Neuronal stem cell (in vitro differentiated cells): ENCODE measurements at regions not wholly inside any gene's neighbourhood (a gene's known extent, or its start where the extent isn't known, plus 50 kb on each side); places are given as distances from the start of the nearest gene placed in this dataset.

Source experiments
- DNase-seq: peaks from one replicate; pipeline ENCODE4 v3.0.0-alpha.2; 2013; ENCODE audit warnings: low spot score
- H2AFZ ChIP-seq: one replicate; pipeline ENCODE4 v1.6.1; 2013; ENCODE audit warnings: mild to moderate bottlenecking, low read length, inconsistent platforms
- H2AK5ac ChIP-seq: 2 replicates; pipeline ENCODE4 v1.6.1; 2013; ENCODE audit warnings: low read depth, mild to moderate bottlenecking, inconsistent platforms, low read length, moderate library complexity, mixed read lengths
- H2BK120ac ChIP-seq: 2 replicates; pipeline ENCODE4 v1.6.1; 2013; ENCODE audit warnings: low read depth, mild to moderate bottlenecking, inconsistent platforms, low read length, moderate library complexity, mixed read lengths
- H2BK12ac ChIP-seq: one replicate; pipeline ENCODE4 v1.6.1; 2013; ENCODE audit warnings: low read length, inconsistent platforms
- H2BK15ac ChIP-seq: 2 replicates; pipeline ENCODE4 v1.6.1; 2013; ENCODE audit warnings: mild to moderate bottlenecking, low read length, inconsistent platforms, mixed read lengths
- H2BK5ac ChIP-seq: one replicate; pipeline ENCODE4 v1.6.1; 2013; ENCODE audit warnings: inconsistent platforms, mild to moderate bottlenecking, low read length, moderate library complexity
- H3K14ac ChIP-seq: one replicate; pipeline ENCODE4 v1.6.1; 2013; ENCODE audit warnings: low read length, inconsistent platforms
- H3K18ac ChIP-seq: 2 replicates; pipeline ENCODE4 v1.6.1; 2013; ENCODE audit warnings: low read length, inconsistent platforms
- H3K23ac ChIP-seq: 2 replicates; pipeline ENCODE4 v1.6.1; 2013; ENCODE audit warnings: low read depth, mild to moderate bottlenecking, mixed read lengths, low read length, inconsistent platforms; ENCODE audit not compliant: poor library complexity
- H3K27ac ChIP-seq: replicated peaks from 3 replicates; pipeline ENCODE4 v1.5.1; 2013; ENCODE audit warnings: low read length, inconsistent platforms
- H3K27me3 ChIP-seq, 3 experiments: 2 replicates each; pipeline ENCODE4 v1.6.1; 2013; ENCODE audit warnings: low read length in 3 of 3, mild to moderate bottlenecking in 2 of 3, inconsistent platforms in 1 of 3, low read depth in 1 of 3, mixed read lengths in 1 of 3, moderate library complexity in 1 of 3; ENCODE audit not compliant: control insufficient read depth in 3 of 3, insufficient read depth in 3 of 3
- H3K36me3 ChIP-seq, 2 donors: replicated peaks in 1 of 2; 2 replicates each; pipeline ENCODE4 v1.6.1; 2013; ENCODE audit warnings: low read length in 2 of 2; ENCODE audit not compliant: control insufficient read depth in 2 of 2, insufficient read depth in 2 of 2
- H3K4ac ChIP-seq: 2 replicates; pipeline ENCODE4 v1.6.1; 2013; ENCODE audit warnings: inconsistent platforms, mild to moderate bottlenecking, low read length, moderate library complexity
- H3K4me1 ChIP-seq, 2 donors: 1 replicate in 1 of 2; 2 replicates in 1 of 2; pipeline ENCODE4 v1.6.1; 2013; ENCODE audit warnings: low read length in 2 of 2, low read depth in 1 of 2; ENCODE audit not compliant: control insufficient read depth in 2 of 2, insufficient read depth in 1 of 2
- H3K4me2 ChIP-seq: one replicate; pipeline ENCODE4 v1.6.1; 2013; ENCODE audit warnings: mild to moderate bottlenecking, low read length, inconsistent platforms; ENCODE audit not compliant: insufficient read depth, poor library complexity, severe bottlenecking
- H3K4me3 ChIP-seq, 2 donors: 2 replicates each; pipeline ENCODE4 v1.5.1; 2013; ENCODE audit warnings: low read length in 2 of 2, mild to moderate bottlenecking in 2 of 2, inconsistent platforms in 1 of 2, moderate library complexity in 1 of 2
- H3K79me1 ChIP-seq: one replicate; pipeline ENCODE4 v1.6.1; 2013; ENCODE audit warnings: low read depth, mild to moderate bottlenecking, inconsistent platforms, low read length, moderate library complexity
- H3K9ac ChIP-seq: one replicate; pipeline ENCODE4 v1.6.1; 2013; ENCODE audit warnings: mild to moderate bottlenecking, low read depth, low read length, inconsistent platforms; ENCODE audit not compliant: poor library complexity
- H3K9me3 ChIP-seq, 2 donors: replicated peaks in 1 of 2; 2 replicates each; pipeline versions ENCODE3 to v1.6.1; 2013; ENCODE audit warnings: low read length in 2 of 2, mild to moderate bottlenecking in 2 of 2, inconsistent platforms in 1 of 2, low read depth in 1 of 2, mixed read lengths in 1 of 2, moderate library complexity in 1 of 2; ENCODE audit not compliant: control insufficient read depth in 2 of 2, insufficient read depth in 1 of 2
- H4K8ac ChIP-seq: one replicate; pipeline ENCODE4 v1.6.1; 2013; ENCODE audit warnings: low read depth, mild to moderate bottlenecking, inconsistent platforms, low read length, moderate library complexity
- H4K91ac ChIP-seq: one replicate; pipeline ENCODE4 v1.6.1; 2013; ENCODE audit warnings: low read length, low read depth, mild to moderate bottlenecking, inconsistent platforms; ENCODE audit not compliant: poor library complexity
- WGBS, 2 donors: extraction: QIAGEN DNeasy Blood & Tissue Kit; methylation state at CpG; one replicate each; pipeline ENCODE4 v1.1.7; 2013; ENCODE audit warnings: missing lambda C conversion rate in 2 of 2, mixed read lengths in 1 of 2; ENCODE audit not compliant: insufficient read length in 2 of 2, insufficient replicate concordance in 1 of 2; ENCODE audit errors: extremely low coverage in 2 of 2; 5-methylcytosine and 5-hydroxymethylcytosine counted together

- Histone ChIP-seq H3K27ac (no peak overlapping the region), H3K14ac (no peak overlapping the region), H3K23ac (no peak overlapping the region), H3K4me3 (no peak overlapping the region), H3K36me3 (no peaks in the 10 kb centered on the region), H3K9me3 (no peaks in the 10 kb centered on the region), H4K8ac (no peak overlapping the region), H2BK5ac (no peak overlapping the region), H3K27me3 (no peaks in the 10 kb centered on the region), H2AFZ (no peak overlapping the region), H3K4me1 (no peaks in the 10 kb centered on the region), H3K79me1 (no peaks in the 10 kb centered on the region), H3K18ac (no peak overlapping the region), H2BK120ac (no peak overlapping the region), H3K4ac (no peak overlapping the region), H4K91ac (no peak overlapping the region), H3K4me2 (no peak overlapping the region), H3K9ac (no peak overlapping the region), H2BK15ac (no peak overlapping the region), H2AK5ac (no peak overlapping the region), H2BK12ac (no peak overlapping the region)
- WGBS, 2 donors, result no CpG with 5 or more reads among the region's 6 CpGs
- DNase-seq, result no peak
These were observed 715.5 kb upstream of the PTPRD start for GRCh38 chr9:11328326-11328725.

DNA sequence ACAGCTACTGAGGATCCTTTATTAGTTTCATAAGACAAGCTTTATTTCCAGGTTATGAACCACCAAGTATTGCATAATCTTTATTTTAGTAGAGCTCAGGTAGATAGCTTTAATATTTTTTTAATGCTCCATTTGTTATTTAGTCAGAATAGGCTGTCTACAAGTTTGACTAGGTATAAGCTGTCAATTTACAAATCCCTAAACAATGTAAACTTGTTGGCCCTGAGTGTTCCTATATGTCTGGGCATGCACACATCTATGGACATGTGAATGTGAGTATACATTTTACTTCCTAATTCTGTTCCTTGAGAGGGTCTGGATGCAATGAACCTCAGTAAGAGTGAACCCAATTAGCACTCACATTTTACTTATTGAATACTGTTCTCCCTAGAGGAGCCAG, 722.2 kb upstream of the PTPRD start:
- Histone ChIP-seq H3K4ac (no peak overlapping the region), H2BK12ac (no peak overlapping the region), H2AFZ (no peak overlapping the region), H2BK120ac (no peak overlapping the region), H4K8ac (no peak overlapping the region), H3K4me3 (no peak overlapping the region), H3K79me1 (no peaks in the 10 kb centered on the region), H3K27ac (no peak overlapping the region), H3K36me3 (no peaks in the 10 kb centered on the region), H2AK5ac (no peak overlapping the region), H2BK15ac (no peak overlapping the region), H2BK5ac (no peak overlapping the region), H4K91ac (no peak overlapping the region), H3K27me3 (no peaks in the 10 kb centered on the region), H3K9ac (no peak overlapping the region), H3K4me2 (no peak overlapping the region), H3K14ac (no peak overlapping the region), H3K23ac (no peak overlapping the region), H3K18ac (no peak overlapping the region), H3K4me1 (no peaks in the 10 kb centered on the region), H3K9me3 (no peaks in the 10 kb centered on the region)
- no peak for DNase-seq

GRCh38 chr9:11338130-11338529, 725.3 kb upstream of the PTPRD start:
- H2BK12ac ChIP-seq, result no peak overlapping the region
- WGBS, 2 donors, result no CpG with 5 or more reads among the region's 1 CpG
- no peak overlapping the region for H2BK15ac ChIP-seq
- H3K27me3 ChIP-seq, result no peaks in the 10 kb centered on the region
- no peak overlapping the region for H3K4me2 ChIP-seq
- no peak overlapping the region for H2AFZ ChIP-seq
- no peaks in the 10 kb centered on the region for H3K79me1 ChIP-seq
- DNase-seq, result no peak
- no peak overlapping the region for H2AK5ac ChIP-seq
- no peak overlapping the region for H4K91ac ChIP-seq
- H3K4me3 ChIP-seq, result no peak overlapping the region
- H2BK5ac ChIP-seq, result no peak overlapping the region
- no peak overlapping the region for H3K27ac ChIP-seq
- H3K9ac ChIP-seq, result no peak overlapping the region
- no peak overlapping the region for H3K14ac ChIP-seq
- no peaks in the 10 kb centered on the region for H3K36me3 ChIP-seq
- no peak overlapping the region for H4K8ac ChIP-seq
- H3K18ac ChIP-seq, result no peak overlapping the region
- no peaks in the 10 kb centered on the region for H3K9me3 ChIP-seq
- H3K4ac ChIP-seq, result no peak overlapping the region
- H2BK120ac ChIP-seq, result no peak overlapping the region
- H3K4me1 ChIP-seq, result no peaks in the 10 kb centered on the region
- no peak overlapping the region for H3K23ac ChIP-seq

DNA sequence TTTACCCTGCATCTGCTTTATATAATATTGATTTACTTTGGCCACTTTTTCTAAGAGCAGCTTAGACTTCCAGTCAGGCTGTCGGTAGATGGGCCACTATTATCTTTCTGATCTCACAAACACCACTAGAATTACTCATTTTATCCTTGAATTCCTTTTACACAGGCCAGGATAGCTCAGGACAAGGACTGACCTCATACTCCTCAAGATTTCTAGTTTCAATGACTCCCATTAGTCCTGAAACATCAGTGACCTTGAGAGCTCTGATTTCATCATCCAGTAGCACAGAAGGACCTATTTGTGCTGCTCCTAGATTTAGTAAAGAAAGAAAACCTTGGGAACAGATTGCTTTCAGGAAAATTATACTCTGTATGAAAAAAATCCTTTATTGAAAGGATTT, 727.9 kb upstream of the PTPRD start:
- Histone ChIP-seq H4K8ac (no peak overlapping the region), H2BK120ac (no peak overlapping the region), H3K79me1 (no peaks in the 10 kb centered on the region), H2BK12ac (no peak overlapping the region), H4K91ac (no peak overlapping the region), H3K4me1 (no peaks in the 10 kb centered on the region), H3K14ac (no peak overlapping the region), H2BK15ac (no peak overlapping the region), H3K27me3 (no peaks in the 10 kb centered on the region), H3K18ac (no peak overlapping the region), H3K4me2 (no peak overlapping the region), H2AFZ (no peak overlapping the region), H2BK5ac (no peak overlapping the region), H2AK5ac (no peak overlapping the region), H3K4ac (no peak overlapping the region), H3K27ac (no peak overlapping the region), H3K23ac (no peak overlapping the region), H3K9me3 (no peaks in the 10 kb centered on the region), H3K4me3 (no peak overlapping the region), H3K36me3 (no peaks in the 10 kb centered on the region), H3K9ac (no peak overlapping the region)
- no peak for DNase-seq
- no CpG with 5 or more reads among the region's 1 CpG for WGBS, 2 donors
